ENCODE measurements at regions not wholly inside any gene's neighbourhood (a gene's known extent, or its start where the extent isn't known, plus 50 kb on each side); places are given as distances from the start of the nearest gene placed in this dataset.
A peak's percentile ranks its signal among the peaks of the same experiment; 100 is the strongest.

GRCh38 chr10:6319119-6319518, 116.4 kb downstream of the PFKFB3 start:
- intact Hi-C loops (cut with DNase I), result no loop called here
- DNase-seq, result no peak
- Histone ChIP-seq H3K4me1 (ENCODE audit: control insufficient read depth in 1 of 2, insufficient read depth in 2 of 2, low read length in 2 of 2) (peaks cover 0 to 6% of the 10 kb centered on the region in 2 donors), H3K4me3 (ENCODE audit: low read length in 2 of 2) (no peak overlapping the region), H3K27me3 (ENCODE audit: control insufficient read depth in 1 of 2, insufficient read depth in 2 of 2, low read length in 1 of 2) (no peaks in the 10 kb centered on the region), H3K36me3 (ENCODE audit: control insufficient read depth in 1 of 2, insufficient read depth in 2 of 2, low read length in 1 of 2) (no peaks in the 10 kb centered on the region), H3K27ac (ENCODE audit: low read depth in 1 of 2, low read length in 2 of 2) (no peak overlapping the region), H3K9me3 (ENCODE audit: control insufficient read depth, low read length) (no peaks in the 10 kb centered on the region)
- ATAC-seq (ENCODE audit: low FRiP score), result no peak

DNA sequence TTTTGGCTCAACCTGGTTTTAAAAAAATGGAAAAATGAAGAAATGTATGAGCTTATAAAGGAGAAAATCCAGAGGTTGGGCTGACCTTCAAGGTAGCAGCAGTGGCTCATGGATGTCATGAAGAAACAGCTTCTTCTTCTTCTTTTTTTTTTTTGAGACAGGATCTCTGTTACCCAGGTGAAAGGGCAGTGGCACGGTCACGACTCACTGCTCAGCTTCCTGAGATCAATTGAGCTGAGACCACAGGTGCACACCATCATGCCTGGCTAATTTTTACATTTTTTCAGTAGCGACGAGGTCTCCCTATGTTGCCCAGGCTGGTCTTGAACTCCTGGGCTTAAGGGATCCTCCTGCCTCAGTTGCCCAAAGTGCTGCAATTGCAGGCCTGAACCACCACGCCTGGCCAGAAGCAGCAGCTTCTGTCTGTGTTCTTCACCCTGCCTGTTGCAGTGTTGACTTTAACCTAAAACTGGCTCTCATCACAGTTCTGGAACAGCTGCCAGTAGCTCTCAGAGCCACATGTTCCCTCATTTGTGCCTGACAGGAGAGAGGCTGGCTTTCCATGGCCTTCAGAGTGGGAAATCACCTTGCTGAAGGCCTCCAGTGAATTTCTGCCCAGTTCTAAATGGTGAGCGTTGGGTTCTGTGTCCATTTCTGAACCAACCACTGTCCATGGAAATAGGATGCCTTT, 117.7 kb downstream of the PFKFB3 start:
- no peak for ATAC-seq (ENCODE audit: low FRiP score)
- Histone ChIP-seq H3K36me3 (ENCODE audit: control insufficient read depth in 1 of 2, insufficient read depth in 2 of 2, low read length in 1 of 2) (no peaks in the 10 kb centered on the region), H3K4me3 (ENCODE audit: low read length in 2 of 2) (no peak overlapping the region), H3K9me3 (ENCODE audit: control insufficient read depth, low read length) (no peaks in the 10 kb centered on the region), H3K27ac (ENCODE audit: low read depth in 1 of 2, low read length in 2 of 2) (no peak overlapping the region), H3K4me1 (ENCODE audit: control insufficient read depth in 1 of 2, insufficient read depth in 2 of 2, low read length in 2 of 2) (no peaks in the 10 kb centered on the region), H3K27me3 (ENCODE audit: control insufficient read depth in 1 of 2, insufficient read depth in 2 of 2, low read length in 1 of 2) (no peaks in the 10 kb centered on the region)
- WGBS, 2 donors, result 81 to 84% methylated on average over 6 of the region's 6 CpGs
- DNase-seq, result no peak
- intact Hi-C loops (cut with DNase I), result loop anchor here in 1 of 2 donors (2.0 kb wide), 1 partner anchor 46 kb away; no protein-coding TSS in a partner anchor

GRCh38 chr10:6321880-6322279, 119.1 kb downstream of the PFKFB3 start:
- H3K4me1 ChIP-seq (ENCODE audit: control insufficient read depth in 1 of 2, insufficient read depth in 2 of 2, low read length in 2 of 2), result peaks cover 0 to 4% of the 10 kb centered on the region in 2 donors
- no peaks in the 10 kb centered on the region for H3K36me3 ChIP-seq (ENCODE audit: control insufficient read depth in 1 of 2, insufficient read depth in 2 of 2, low read length in 1 of 2)
- no peak overlapping the region for H3K27ac ChIP-seq (ENCODE audit: low read depth in 1 of 2, low read length in 2 of 2)
- H3K9me3 ChIP-seq (ENCODE audit: control insufficient read depth, low read length), result no peaks in the 10 kb centered on the region
- intact Hi-C loops (cut with DNase I), result loop anchor here in 1 of 2 donors (2.0 kb wide), 1 partner anchor 47 kb away; no protein-coding TSS in a partner anchor
- no peak overlapping the region for H3K4me3 ChIP-seq (ENCODE audit: low read length in 2 of 2)
- no peaks in the 10 kb centered on the region for H3K27me3 ChIP-seq (ENCODE audit: control insufficient read depth in 1 of 2, insufficient read depth in 2 of 2, low read length in 1 of 2)
- WGBS, 2 donors, result 76 to 80% methylated on average over 9 of the region's 9 CpGs
- ATAC-seq (ENCODE audit: low FRiP score) (no peak), DNase-seq (no peak)

- Histone ChIP-seq H3K9me3 (ENCODE audit: control insufficient read depth, low read length) (no peaks in the 10 kb centered on the region), H3K4me1 (ENCODE audit: control insufficient read depth in 1 of 2, insufficient read depth in 2 of 2, low read length in 2 of 2) (peaks cover under 1 to 8% of the 10 kb centered on the region in 2 donors), H3K36me3 (ENCODE audit: control insufficient read depth in 1 of 2, insufficient read depth in 2 of 2, low read length in 1 of 2) (no peaks in the 10 kb centered on the region), H3K27ac (ENCODE audit: low read depth in 1 of 2, low read length in 2 of 2) (no peak overlapping the region), H3K4me3 (ENCODE audit: low read length in 2 of 2) (no peak overlapping the region), H3K27me3 (ENCODE audit: control insufficient read depth in 1 of 2, insufficient read depth in 2 of 2, low read length in 1 of 2) (no peaks in the 10 kb centered on the region)
- no peak for DNase-seq
- intact Hi-C loops (cut with DNase I), result no loop called here
- WGBS, 2 donors, result 96 to 97% methylated on average over 3 of the region's 3 CpGs
- ATAC-seq (ENCODE audit: low FRiP score), result no peak
Observed at GRCh38 chr10:6322805-6323204, 120.1 kb downstream of the PFKFB3 start.

GRCh38 chr10:6327961-6328698, 125.4 kb downstream of the PFKFB3 start:
- Histone ChIP-seq H3K4me3 (ENCODE audit: low read length in 2 of 2) (no peak overlapping the region), H3K36me3 (ENCODE audit: control insufficient read depth in 1 of 2, insufficient read depth in 2 of 2, low read length in 1 of 2) (peaks cover 0 to 1% of the 10 kb centered on the region in 2 donors), H3K4me1 (ENCODE audit: control insufficient read depth in 1 of 2, insufficient read depth in 2 of 2, low read length in 2 of 2) (peaks cover 6 to 10% of the 10 kb centered on the region in 2 donors), H3K27me3 (ENCODE audit: control insufficient read depth in 1 of 2, insufficient read depth in 2 of 2, low read length in 1 of 2) (no peaks in the 10 kb centered on the region), H3K9me3 (ENCODE audit: control insufficient read depth, low read length) (no peaks in the 10 kb centered on the region), H3K27ac (ENCODE audit: low read depth in 1 of 2, low read length in 2 of 2) (peak overlapping the region; percentile 70 to 95)
- WGBS, 2 donors, result 26% methylated on average over 10 of the region's 10 CpGs
- DNase-seq (peak in 1 of 2 donors; percentile 57), ATAC-seq (ENCODE audit: low FRiP score) (peak; percentile 47)
- intact Hi-C loops (cut with DNase I), result loop anchor here in 1 of 2 donors (5.0 kb wide), 2 partner anchors 56 to 126 kb away; partner anchors contain the start of gene PFKFB3

DNA sequence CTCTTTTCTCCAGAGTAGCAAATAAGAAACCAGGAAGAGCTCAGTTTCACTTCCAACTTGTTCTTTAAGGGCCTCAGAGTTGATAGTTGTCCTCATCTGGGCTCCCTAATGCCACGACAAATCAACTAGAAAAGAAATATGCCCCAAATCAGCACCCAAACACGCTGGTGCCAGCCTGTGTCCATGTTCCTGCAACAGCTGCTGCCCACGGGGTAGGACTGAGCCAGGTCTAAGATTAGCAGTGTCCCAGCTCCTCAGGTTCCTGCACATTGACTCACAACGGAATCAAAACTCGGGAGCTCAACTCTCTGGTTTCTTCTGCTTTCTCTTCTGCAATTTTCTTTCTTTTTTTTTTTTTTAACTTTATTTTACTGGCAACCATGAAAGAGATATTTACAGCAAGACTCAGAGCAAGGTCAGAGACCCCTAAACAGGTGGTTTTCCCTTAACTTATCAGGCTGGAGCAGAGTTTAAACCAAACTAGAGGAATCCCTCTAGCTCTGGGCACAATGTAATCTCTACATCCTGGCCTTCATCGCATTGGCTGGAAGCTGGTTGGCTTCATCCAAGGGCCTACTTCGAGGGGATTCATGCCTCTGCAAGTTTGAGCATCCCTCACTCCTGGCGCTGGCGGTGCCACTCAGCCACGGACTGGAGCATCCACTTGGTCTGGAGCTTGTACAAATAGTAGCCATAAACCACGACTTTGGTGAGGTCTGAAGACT, 126.1 kb downstream of the PFKFB3 start:
- DNase-seq, result peak; percentile 71 to 84
- Histone ChIP-seq H3K4me1 (ENCODE audit: control insufficient read depth in 1 of 2, insufficient read depth in 2 of 2, low read length in 2 of 2) (peaks cover 6 to 10% of the 10 kb centered on the region in 2 donors), H3K27ac (ENCODE audit: low read depth in 1 of 2, low read length in 2 of 2) (peak overlapping the region; percentile 76 to 95), H3K27me3 (ENCODE audit: control insufficient read depth in 1 of 2, insufficient read depth in 2 of 2, low read length in 1 of 2) (no peaks in the 10 kb centered on the region), H3K4me3 (ENCODE audit: low read length in 2 of 2) (no peak overlapping the region), H3K9me3 (ENCODE audit: control insufficient read depth, low read length) (no peaks in the 10 kb centered on the region), H3K36me3 (ENCODE audit: control insufficient read depth in 1 of 2, insufficient read depth in 2 of 2, low read length in 1 of 2) (peaks cover 0 to 1% of the 10 kb centered on the region in 2 donors)
- WGBS, 2 donors, result 44 to 46% methylated on average over 11 of the region's 11 CpGs
- ATAC-seq (ENCODE audit: low FRiP score), result peak; percentile 78
- intact Hi-C loops (cut with DNase I), result loop anchor here in 1 of 2 donors (5.0 kb wide), 2 partner anchors 57 to 127 kb away; partner anchors contain the start of gene PFKFB3

DNA sequence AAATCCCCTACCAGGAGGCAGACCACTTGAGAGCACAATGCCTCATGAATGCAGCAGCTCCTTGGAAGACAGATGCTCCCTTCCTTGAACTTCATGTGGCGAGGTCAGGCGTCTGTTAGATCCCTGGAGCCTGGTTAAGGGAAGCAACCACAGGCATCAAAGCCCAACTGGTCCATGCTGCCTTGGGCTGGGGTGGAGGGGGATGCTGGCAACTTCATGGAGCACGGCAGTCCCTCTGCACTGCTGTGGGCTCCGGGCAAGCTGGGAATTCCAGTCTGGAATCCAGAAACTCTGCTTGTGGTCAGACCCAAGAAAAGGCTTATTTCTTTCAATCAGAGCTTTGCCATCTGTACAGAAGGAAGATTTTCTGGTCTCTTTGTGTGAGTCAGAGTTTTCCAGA, 130.4 kb downstream of the PFKFB3 start:
- ATAC-seq (ENCODE audit: low FRiP score), result no peak
- intact Hi-C loops (cut with DNase I), result no loop called here
- no peaks in the 10 kb centered on the region for H3K9me3 ChIP-seq (ENCODE audit: control insufficient read depth, low read length)

DNA sequence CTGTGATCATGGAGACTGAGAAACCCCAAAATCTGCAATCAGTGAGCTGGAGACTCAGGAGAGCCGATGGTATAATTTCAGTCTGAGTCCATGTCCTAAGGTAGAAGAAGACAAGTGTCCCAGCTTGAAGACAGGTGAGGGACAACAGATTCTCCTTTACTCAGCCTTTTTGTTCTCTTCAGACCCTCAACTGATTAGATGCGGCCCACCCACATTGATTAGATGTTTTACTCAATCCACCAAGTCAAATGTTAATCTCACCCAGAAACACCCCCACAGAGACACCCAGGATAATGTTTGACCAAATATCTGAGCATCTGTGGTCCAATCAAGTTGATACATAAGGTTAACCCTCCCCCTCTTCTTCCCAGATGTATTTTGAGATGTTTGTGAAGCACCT, 131.2 kb downstream of the PFKFB3 start:
- no peaks in the 10 kb centered on the region for H3K4me1 ChIP-seq (ENCODE audit: control insufficient read depth in 1 of 2, insufficient read depth in 2 of 2, low read length in 2 of 2)
- H3K4me3 ChIP-seq (ENCODE audit: low read length in 2 of 2), result no peak overlapping the region
- intact Hi-C loops (cut with DNase I), result no loop called here
- WGBS, 2 donors, result 89 to 92% methylated on average over 2 of the region's 2 CpGs
- no peaks in the 10 kb centered on the region for H3K9me3 ChIP-seq (ENCODE audit: control insufficient read depth, low read length)
- no peak overlapping the region for H3K27ac ChIP-seq (ENCODE audit: low read depth in 1 of 2, low read length in 2 of 2)
- H3K27me3 ChIP-seq (ENCODE audit: control insufficient read depth in 1 of 2, insufficient read depth in 2 of 2, low read length in 1 of 2), result no peaks in the 10 kb centered on the region
- peaks cover 0 to 1% of the 10 kb centered on the region in 2 donors for H3K36me3 ChIP-seq (ENCODE audit: control insufficient read depth in 1 of 2, insufficient read depth in 2 of 2, low read length in 1 of 2)
- ATAC-seq (ENCODE audit: low FRiP score) (no peak), DNase-seq (no peak)

More for the DNA sequence above, 130.4 kb downstream of the PFKFB3 start:
- Histone ChIP-seq H3K4me1 (ENCODE audit: control insufficient read depth in 1 of 2, insufficient read depth in 2 of 2, low read length in 2 of 2) (peaks cover 0 to 3% of the 10 kb centered on the region in 2 donors), H3K4me3 (ENCODE audit: low read length in 2 of 2) (no peak overlapping the region), H3K27me3 (ENCODE audit: control insufficient read depth in 1 of 2, insufficient read depth in 2 of 2, low read length in 1 of 2) (no peaks in the 10 kb centered on the region), H3K27ac (ENCODE audit: low read depth in 1 of 2, low read length in 2 of 2) (no peak overlapping the region), H3K36me3 (ENCODE audit: control insufficient read depth in 1 of 2, insufficient read depth in 2 of 2, low read length in 1 of 2) (peaks cover 0 to 1% of the 10 kb centered on the region in 2 donors)
- WGBS, 2 donors, result 89 to 93% methylated on average over 4 of the region's 4 CpGs
- DNase-seq, result no peak
